ENCODE measurements at regions not wholly inside any gene's neighbourhood (a gene's known extent, or its start where the extent isn't known, plus 50 kb on each side); places are given as distances from the start of the nearest gene placed in this dataset.

DNA sequence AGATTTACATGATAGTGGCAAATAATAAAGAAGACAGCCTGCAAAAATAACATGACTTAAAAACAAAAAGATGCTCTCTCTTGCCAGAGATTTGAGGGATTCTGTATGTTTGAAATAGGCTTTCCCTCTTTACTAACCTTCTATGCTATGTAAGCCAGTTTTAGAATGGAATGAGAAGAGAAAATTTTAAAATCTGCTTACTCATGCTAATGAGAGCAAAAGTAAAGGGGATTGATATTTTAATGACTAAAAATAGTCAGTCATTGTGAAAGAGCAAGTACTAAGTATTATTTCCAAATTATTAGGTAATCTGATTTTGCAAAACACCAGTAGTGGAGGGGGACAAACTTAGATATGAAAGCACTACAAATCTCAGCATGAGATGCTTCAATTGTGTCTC, 563.3 kb upstream of the ADGRB3 start:
- no peak for FAIRE-seq
- TF ChIP-seq ZNF644 (tag; IDR thresholded peaks at IDR 0.05; ENCODE audit: low read depth) (no peak), ZNF316 (IDR thresholded peaks at IDR 0.05) (peak; percentile 76), C11orf30 (IDR thresholded peaks at IDR 0.05; ENCODE audit: low read depth) (peak; percentile 47; the same call in 1 of the 2 replicates), MAFG (tag; conservative IDR thresholded peaks at IDR 0.05) (peak; percentile 67), NFE2 (IDR thresholded peaks at IDR 0.05; ENCODE audit: low read depth) (0 out of 2 replicates have a peak, but pooled peaks have one; percentile 17)

DNA sequence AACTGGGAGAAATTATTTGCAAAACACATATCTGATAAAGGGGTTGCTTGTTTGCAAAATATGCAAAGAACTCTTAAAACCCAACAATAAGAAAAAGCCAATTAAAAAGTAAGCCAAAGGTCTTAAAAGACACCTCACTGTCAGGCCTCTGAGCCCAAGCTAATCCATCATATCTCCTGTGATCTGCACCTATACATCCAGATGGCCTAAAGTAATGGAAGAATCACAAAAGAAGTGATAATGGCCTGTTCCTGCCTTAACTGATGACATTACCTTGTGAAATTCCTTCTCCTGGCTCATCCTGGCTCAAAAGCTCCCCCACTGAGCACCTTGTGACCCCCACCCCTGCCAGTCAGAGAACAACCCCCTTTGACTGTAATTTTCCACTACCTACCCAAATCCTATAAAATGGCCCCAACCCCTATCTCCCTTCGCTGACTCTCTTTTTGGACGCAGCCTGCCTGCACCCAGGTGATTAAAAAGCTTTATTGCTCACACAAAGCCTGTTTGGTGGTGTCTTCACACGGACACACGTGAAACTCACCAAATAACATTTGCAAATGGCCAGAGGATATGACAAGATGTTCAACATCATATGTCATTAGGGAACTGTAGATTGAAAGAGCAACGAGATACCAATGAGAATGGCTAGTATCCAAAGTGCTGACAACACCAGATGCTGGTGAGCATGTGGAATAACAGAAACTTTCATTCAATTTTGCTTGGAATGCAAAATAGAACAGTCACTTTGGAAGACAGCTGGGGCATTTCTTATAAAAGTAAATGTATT, 565.0 kb upstream of the ADGRB3 start:
- 35% methylated on average over 5 of the region's 5 CpGs for WGBS (ENCODE audit: insufficient coverage, low coverage, missing lambda C conversion rate)
- no peak overlapping the region for H2AFZ ChIP-seq (ENCODE audit: low read depth, low read length)
- no peaks in the 10 kb centered on the region; a peak in 1 of 5 replicates for H3K4me1 ChIP-seq (replicated peaks in 1 of 2; ENCODE audit: control insufficient read depth in 2 of 2, insufficient read depth in 2 of 2, low read length in 2 of 2)
- no peak overlapping the region for H3K9ac ChIP-seq (ENCODE audit: insufficient read depth in 1 of 2, low read depth in 2 of 2, low read length in 2 of 2)
- ChIA-PET CTCF (ENCODE audit: low intra/inter-chr PET ratio) (no interaction called here), POLR2A (no interaction called here)
- H3K79me2 ChIP-seq (ENCODE audit: control insufficient read depth, insufficient read depth, low read length): peaks cover 3% of the 10 kb centered on the region; the same call in 1 of the 3 replicates
- H3K36me3 ChIP-seq (ENCODE audit: control insufficient read depth, insufficient read depth, low read length): no peaks in the 10 kb centered on the region
- ATAC-seq (no peak), DNase-seq (ENCODE audit: extremely low read depth in 1 of 4, low spot score in 3 of 4) (no peak), FAIRE-seq (no peak)
- BruUV-seq (replicated peaks): no TSS peak
- no peaks in the 10 kb centered on the region for H3K9me3 ChIP-seq (replicated peaks; ENCODE audit: control insufficient read depth, insufficient read depth, low read depth, low read length)
- in situ Hi-C loops (cut with MboI) (no loop called here), intact Hi-C loops (cut with micrococcal nuclease) (no loop called here)
- no peak overlapping the region for H3K4me3 ChIP-seq
- no peaks in the 10 kb centered on the region for H3K9me1 ChIP-seq (ENCODE audit: control insufficient read depth, insufficient read depth, low read length)
- H4K20me1 ChIP-seq (replicated peaks; ENCODE audit: control insufficient read depth, insufficient read depth, low read length): no peaks in the 10 kb centered on the region
- H3K4me2 ChIP-seq (ENCODE audit: insufficient read depth, low read length): no peak overlapping the region
- H3K27me3 ChIP-seq (ENCODE audit: control insufficient read depth in 2 of 2, insufficient read depth in 2 of 2, low read length in 2 of 2): no peaks in the 10 kb centered on the region
- peak; percentile 58 for TF ChIP-seq ZNF316 (IDR thresholded peaks at IDR 0.05)
- no peak for TF ChIP-seq ZBTB7A (IDR thresholded peaks at IDR 0.05; ENCODE audit: borderline replicate concordance, control insufficient read depth, low read depth, low read length)
- TF ChIP-seq NCOR1 (IDR thresholded peaks at IDR 0.05): no peak
- 0 out of 2 replicates have a peak, but pooled peaks have one; percentile 14 for TF ChIP-seq MAFG (tag; conservative IDR thresholded peaks at IDR 0.05)
- TF ChIP-seq ZNF347 (CRISPR knock-in tag; IDR thresholded peaks at IDR 0.05; ENCODE audit: low read depth): no peak
- no peak overlapping the region for H3K27ac ChIP-seq (ENCODE audit: extremely low read depth, low read depth, low read length)

More for the DNA sequence above, 563.3 kb upstream of the ADGRB3 start:
- intact Hi-C loops (cut with micrococcal nuclease) (no loop called here), in situ Hi-C loops (cut with MboI) (no loop called here)
- CTCF ChIA-PET (ENCODE audit: low intra/inter-chr PET ratio): no interaction called here
- no TSS peak for BruUV-seq (replicated peaks)
- POLR2A ChIA-PET: no interaction called here
- H3K79me2 ChIP-seq (ENCODE audit: control insufficient read depth, insufficient read depth, low read length): peaks cover 14% of the 10 kb centered on the region; the same call in 2 of the 3 replicates
- H3K27ac ChIP-seq (ENCODE audit: extremely low read depth, low read depth, low read length): no peak overlapping the region
- H3K36me3 ChIP-seq (ENCODE audit: control insufficient read depth, insufficient read depth, low read length): no peaks in the 10 kb centered on the region
- DNase-seq (ENCODE audit: extremely low read depth in 1 of 4, low spot score in 3 of 4) (no peak), ATAC-seq (no peak)
- no peak overlapping the region for H2AFZ ChIP-seq (ENCODE audit: low read depth, low read length)
- no peak overlapping the region for H3K4me2 ChIP-seq (ENCODE audit: insufficient read depth, low read length)
- no peak overlapping the region for H3K9ac ChIP-seq (ENCODE audit: insufficient read depth in 1 of 2, low read depth in 2 of 2, low read length in 2 of 2)
- no peaks in the 10 kb centered on the region for H3K27me3 ChIP-seq (ENCODE audit: control insufficient read depth in 2 of 2, insufficient read depth in 2 of 2, low read length in 2 of 2)
- H3K9me1 ChIP-seq (ENCODE audit: control insufficient read depth, insufficient read depth, low read length): no peaks in the 10 kb centered on the region
- no peak overlapping the region for H3K4me3 ChIP-seq
- H4K20me1 ChIP-seq (replicated peaks; ENCODE audit: control insufficient read depth, insufficient read depth, low read length): no peaks in the 10 kb centered on the region
- no peaks in the 10 kb centered on the region for H3K9me3 ChIP-seq (replicated peaks; ENCODE audit: control insufficient read depth, insufficient read depth, low read depth, low read length)
- peaks cover 0 to 5% of the 10 kb centered on the region in 2 experiments; a peak in 1 of 5 replicates for H3K4me1 ChIP-seq (replicated peaks in 1 of 2; ENCODE audit: control insufficient read depth in 2 of 2, insufficient read depth in 2 of 2, low read length in 2 of 2)

Measured in K562 (cell line).